Left ventricle myocardium inferior (tissue), 1 donor: ENCODE measurements at regions not wholly inside any gene's neighbourhood (a gene's known extent, or its start where the extent isn't known, plus 50 kb on each side); places are given as distances from the start of the nearest gene placed in this dataset.

Experiments
- DNase-seq: peaks from one replicate; pipeline ENCODE4 v3.0.0-alpha.2; 2020
- H3K27ac ChIP-seq: fragments of 200-600 bp; replicated peaks from 2 replicates; pipeline ENCODE4 v1.8.0; 2021
- H3K27me3 ChIP-seq: fragments of 200-600 bp; 2 replicates; pipeline ENCODE4 v1.8.0; 2021; ENCODE audit warnings: low read depth
- H3K36me3 ChIP-seq: fragments of 200-600 bp; 2 replicates; pipeline ENCODE4 v1.8.0; 2021
- H3K4me1 ChIP-seq: fragments of 200-600 bp; 2 replicates; pipeline ENCODE4 v1.8.0; 2021
- H3K4me3 ChIP-seq: fragments of 200-600 bp; 2 replicates; pipeline ENCODE4 v1.8.0; 2021; ENCODE audit warnings: mild to moderate bottlenecking, moderate library complexity
- H3K9me3 ChIP-seq: fragments of 200-600 bp; replicated peaks from 2 replicates; pipeline ENCODE4 v1.8.0; 2021
- CTCF ChIP-seq: fragments of 200-600 bp; IDR thresholded peaks from 2 replicates; pipeline ENCODE4 v1.8.0; 2021; ENCODE audit warnings: antibody characterized with exemption, mild to moderate bottlenecking, borderline replicate concordance
- intact Hi-C: fragments of 100-400 bp; cut with micrococcal nuclease; formaldehyde crosslinking; loops from one replicate; pipeline ENCODE4 v1.11.0; 2022
- donor health status: DM: no; HTN: yes; CAD: no; lungs with severe emphysema.

- H3K27me3 ChIP-seq, result no peaks in the 10 kb centered on the region
- peaks cover 22% of the 10 kb centered on the region for H3K4me1 ChIP-seq
- no peak for TF ChIP-seq CTCF
- H3K36me3 ChIP-seq, result no peaks in the 10 kb centered on the region
- no peaks in the 10 kb centered on the region for H3K9me3 ChIP-seq
- intact Hi-C loops, result no loop called here
- DNase-seq, result no peak
- H3K27ac ChIP-seq, result no peak overlapping the region
- no peak overlapping the region for H3K4me3 ChIP-seq
Measured at GRCh38 chrX:39338583-39338982, 537.3 kb downstream of the MID1IP1 start.

- no peak for DNase-seq
- intact Hi-C loops, result no loop called here
- H3K4me1 ChIP-seq, result no peaks in the 10 kb centered on the region
- no peaks in the 10 kb centered on the region for H3K36me3 ChIP-seq
- no peak overlapping the region for H3K4me3 ChIP-seq
- H3K9me3 ChIP-seq, result no peaks in the 10 kb centered on the region
- TF ChIP-seq CTCF, result no peak
- no peak overlapping the region for H3K27ac ChIP-seq
- H3K27me3 ChIP-seq, result no peaks in the 10 kb centered on the region
Measured at GRCh38 chrX:39356119-39356807, 555.0 kb downstream of the MID1IP1 start.

- Histone ChIP-seq H3K4me1 (no peaks in the 10 kb centered on the region), H3K9me3 (no peaks in the 10 kb centered on the region), H3K27ac (no peak overlapping the region), H3K27me3 (no peaks in the 10 kb centered on the region), H3K36me3 (no peaks in the 10 kb centered on the region), H3K4me3 (no peak overlapping the region)
- no peak for DNase-seq
- no peak for TF ChIP-seq CTCF
- intact Hi-C loops, result no loop called here
Measured at GRCh38 chrX:39360101-39360500, 558.8 kb downstream of the MID1IP1 start.

GRCh38 chrX:39361736-39362135 lies 560.5 kb downstream of the MID1IP1 start:
- Histone ChIP-seq H3K9me3 (no peaks in the 10 kb centered on the region), H3K4me3 (no peak overlapping the region), H3K36me3 (no peaks in the 10 kb centered on the region), H3K27me3 (no peaks in the 10 kb centered on the region), H3K27ac (no peak overlapping the region), H3K4me1 (no peaks in the 10 kb centered on the region)
- intact Hi-C loops, result no loop called here
- no peak for DNase-seq
- TF ChIP-seq CTCF, result no peak

- no peaks in the 10 kb centered on the region for H3K4me1 ChIP-seq
- intact Hi-C loops, result no loop called here
- DNase-seq, result no peak
- no peaks in the 10 kb centered on the region for H3K9me3 ChIP-seq
- H3K4me3 ChIP-seq, result no peak overlapping the region
- H3K27ac ChIP-seq, result no peak overlapping the region
- TF ChIP-seq CTCF, result no peak
- H3K27me3 ChIP-seq, result no peaks in the 10 kb centered on the region
- H3K36me3 ChIP-seq, result no peaks in the 10 kb centered on the region
Measured at GRCh38 chrX:39367416-39367815, 566.2 kb downstream of the MID1IP1 start.
